Mesodermal cell (in vitro differentiated cells): ENCODE measurements at regions not wholly inside any gene's neighbourhood (a gene's known extent, or its start where the extent isn't known, plus 50 kb on each side); places are given as distances from the start of the nearest gene placed in this dataset.
"Not testable (repeated sequence)": the region's sequence is repeated elsewhere in the genome, so short reads cannot be mapped to it uniquely, and the experiment has no call there.

ENCODE experiments used
- H3K27ac ChIP-seq: 2 replicates; pipeline ENCODE4 v1.7.0; 2013; ENCODE audit warnings: mild to moderate bottlenecking, low read depth, low read length, moderate library complexity; ENCODE audit not compliant: severe bottlenecking
- H3K36me3 ChIP-seq: 2 replicates; pipeline ENCODE4 v1.7.1; 2013; ENCODE audit warnings: mild to moderate bottlenecking, low read length, moderate library complexity; ENCODE audit not compliant: control insufficient read depth, insufficient read depth
- H3K4me1 ChIP-seq: one replicate; pipeline ENCODE4 v1.7.1; 2013; ENCODE audit warnings: mild to moderate bottlenecking, low read length; ENCODE audit not compliant: insufficient read depth, control insufficient read depth, poor library complexity, severe bottlenecking
- H3K4me3 ChIP-seq: 2 replicates; pipeline ENCODE4 v1.7.0; 2013; ENCODE audit warnings: low read length, control low read depth, mild to moderate bottlenecking; ENCODE audit not compliant: insufficient read depth, poor library complexity, severe bottlenecking; ENCODE audit errors: extremely low read depth
- H3K9me3 ChIP-seq: 2 replicates; pipeline ENCODE4 v1.7.1; 2013; ENCODE audit warnings: mild to moderate bottlenecking, low read length, moderate library complexity; ENCODE audit not compliant: control insufficient read depth
- WGBS, 2 experiments: methylation state at CpG; one replicate each; pipeline ENCODE4 v1.1.5; 2013; ENCODE audit warnings: missing lambda C conversion rate in 2 of 2; ENCODE audit not compliant: insufficient coverage in 2 of 2; 5-methylcytosine and 5-hydroxymethylcytosine counted together

DNA sequence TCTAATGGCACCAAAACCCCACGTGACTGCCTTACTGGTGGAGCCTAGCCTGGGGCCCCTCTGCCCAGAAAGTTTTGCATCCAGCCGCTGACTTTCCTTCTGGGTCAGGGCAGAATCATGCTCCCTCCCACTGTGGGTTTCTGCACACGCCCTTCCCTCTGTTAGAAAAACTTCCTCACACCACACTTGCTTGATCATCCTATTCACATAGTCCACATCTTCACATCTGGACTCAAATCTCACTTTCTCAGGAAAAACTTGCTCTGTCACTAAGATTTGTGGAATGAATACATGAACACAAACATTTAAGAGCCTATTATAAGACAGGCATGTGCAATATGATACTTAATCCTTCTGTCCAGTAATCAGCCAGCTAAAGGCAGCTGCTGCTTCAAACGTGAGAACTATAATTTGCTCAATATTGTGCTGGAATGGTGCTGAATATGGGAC is 274.7 kb downstream of the RND3 start:
- WGBS, 2 experiments, result 75 to 77% methylated on average over 2 to 3 of the region's 4 CpGs
- Histone ChIP-seq H3K4me3 (no peak overlapping the region), H3K9me3 (no peaks in the 10 kb centered on the region), H3K27ac (no peak overlapping the region), H3K36me3 (no peaks in the 10 kb centered on the region), H3K4me1 (no peaks in the 10 kb centered on the region)

- Histone ChIP-seq H3K27ac (no peak overlapping the region), H3K9me3 (no peaks in the 10 kb centered on the region), H3K4me3 (no peak overlapping the region), H3K36me3 (no peaks in the 10 kb centered on the region), H3K4me1 (no peaks in the 10 kb centered on the region)
Observed at GRCh38 chr2:150211164-150211631, 276.3 kb downstream of the RND3 start.

- H3K27ac ChIP-seq, result no peak overlapping the region
- H3K4me1 ChIP-seq, result no peaks in the 10 kb centered on the region
- no peak overlapping the region for H3K4me3 ChIP-seq
- H3K36me3 ChIP-seq, result no peaks in the 10 kb centered on the region
- H3K9me3 ChIP-seq, result no peaks in the 10 kb centered on the region
- no CpG with 5 or more reads among the region's 2 CpGs for WGBS, 2 experiments
Observed at GRCh38 chr2:150209746-150210145, 277.7 kb downstream of the RND3 start.

DNA sequence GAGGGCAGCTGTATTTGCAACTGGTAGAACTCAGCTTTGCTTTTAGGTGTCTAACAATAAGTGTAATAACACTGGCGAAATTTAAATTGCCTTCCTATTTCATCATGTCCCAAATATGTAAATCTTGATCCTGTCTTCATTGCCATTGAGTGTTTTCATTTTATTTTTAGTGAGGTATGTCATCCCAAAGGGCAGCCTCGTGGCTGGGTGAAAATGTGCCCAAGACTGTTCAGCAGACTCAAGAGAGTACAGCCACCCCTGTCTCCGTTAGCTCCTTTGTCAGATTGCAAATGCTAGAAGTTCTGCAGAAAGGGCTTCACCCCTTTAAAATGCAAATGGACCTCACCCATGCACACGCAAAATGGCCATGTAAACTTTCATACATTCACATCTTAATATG is 278.8 kb downstream of the RND3 start:
- Histone ChIP-seq H3K9me3 (no peaks in the 10 kb centered on the region), H3K4me3 (no peak overlapping the region), H3K36me3 (no peaks in the 10 kb centered on the region), H3K4me1 (no peaks in the 10 kb centered on the region), H3K27ac (no peak overlapping the region)
- 71 to 84% methylated on average over 2 of the region's 4 CpGs for WGBS, 2 experiments

- Histone ChIP-seq H3K4me3 (no peak overlapping the region), H3K4me1 (no peaks in the 10 kb centered on the region), H3K27ac (no peak overlapping the region), H3K36me3 (no peaks in the 10 kb centered on the region), H3K9me3 (no peaks in the 10 kb centered on the region)
- WGBS, 2 experiments, result 100% methylated on average over 1 of the region's 3 CpGs; no CpG with 5 or more reads in 1 of the 2 experiments
Observed at GRCh38 chr2:150207979-150208378, 279.5 kb downstream of the RND3 start.

DNA sequence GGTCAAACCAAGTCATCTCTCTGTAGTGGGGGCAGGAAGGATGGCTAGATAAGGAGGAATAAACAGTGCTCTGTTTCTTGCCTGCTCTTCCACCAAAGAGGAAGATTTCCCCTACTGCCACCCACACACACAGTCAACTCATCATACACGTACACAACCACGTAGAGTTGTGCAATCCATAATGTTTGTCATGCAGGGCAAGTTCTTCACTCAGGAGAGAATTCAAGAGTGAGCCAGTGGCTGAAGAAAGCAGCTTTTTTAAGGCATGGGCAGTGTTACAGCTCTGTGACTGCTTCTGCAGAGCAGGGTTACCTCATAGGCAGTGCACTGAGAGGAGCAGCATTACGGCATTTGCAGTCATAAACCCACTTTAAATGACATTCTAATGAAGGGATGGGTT is 283.0 kb downstream of the RND3 start:
- H3K9me3 ChIP-seq, result peaks cover 3% of the 10 kb centered on the region
- 100% methylated on average over 1 of the region's 3 CpGs; no CpG with 5 or more reads in 1 of the 2 experiments for WGBS, 2 experiments
- no peaks in the 10 kb centered on the region for H3K36me3 ChIP-seq
- no peaks in the 10 kb centered on the region for H3K4me1 ChIP-seq
- H3K27ac ChIP-seq, result no peak overlapping the region
- H3K4me3 ChIP-seq, result no peak overlapping the region

DNA sequence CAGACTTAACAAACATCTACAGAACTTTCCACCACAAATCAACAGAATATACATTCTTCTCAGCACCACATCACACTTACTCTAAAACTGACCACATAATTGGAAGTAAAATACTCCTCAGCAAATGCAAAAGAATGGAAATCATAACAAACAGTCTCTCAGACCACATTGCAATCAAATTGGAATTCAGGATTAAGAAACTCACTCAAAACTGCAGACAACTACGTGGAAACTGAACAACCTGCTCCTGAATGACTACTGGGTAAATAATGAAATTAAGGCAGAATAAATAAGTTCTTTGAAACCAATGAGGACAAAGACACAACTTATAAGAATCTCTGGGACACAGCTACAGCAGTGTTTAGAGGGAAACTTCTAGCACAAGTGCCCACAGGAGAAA is 292.7 kb downstream of the RND3 start:
- not testable (repeated sequence) for H3K9me3 ChIP-seq, H3K27ac ChIP-seq, H3K4me3 ChIP-seq, H3K4me1 ChIP-seq, H3K36me3 ChIP-seq
- no CpG with 5 or more reads among the region's 1 CpG for WGBS, 2 experiments

GRCh38 chr2:150192701-150193100 is 294.8 kb downstream of the RND3 start:
- Histone ChIP-seq H3K4me3 (no peak overlapping the region), H3K9me3 (no peaks in the 10 kb centered on the region), H3K36me3 (no peaks in the 10 kb centered on the region), H3K27ac (no peak overlapping the region), H3K4me1 (no peaks in the 10 kb centered on the region)
- WGBS, 2 experiments, result 94 to 100% methylated on average over 1 to 6 of the region's 6 CpGs

DNA sequence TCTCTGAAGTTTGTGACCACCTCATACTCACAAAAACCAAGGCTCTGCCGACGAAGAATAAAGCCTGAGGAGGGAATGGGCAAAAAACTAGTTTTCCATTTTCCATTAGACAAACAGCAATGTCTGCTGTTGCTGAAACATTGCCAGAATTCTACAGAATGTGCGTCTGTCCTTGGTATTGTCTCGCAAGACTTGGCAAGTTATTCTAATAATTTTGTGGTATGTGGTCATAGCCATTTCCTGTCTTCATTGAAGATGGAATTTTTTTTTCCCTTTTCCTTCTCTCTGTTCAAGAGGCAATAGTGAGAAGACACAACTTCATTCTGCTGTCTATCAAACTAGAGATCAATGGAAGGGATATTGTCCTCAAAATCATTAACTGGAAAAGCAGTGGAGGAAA is 296.1 kb downstream of the RND3 start:
- Histone ChIP-seq H3K27ac (no peak overlapping the region), H3K4me3 (no peak overlapping the region), H3K9me3 (no peaks in the 10 kb centered on the region), H3K36me3 (no peaks in the 10 kb centered on the region), H3K4me1 (no peaks in the 10 kb centered on the region)
- WGBS, 2 experiments, result 80 to 88% methylated on average over 2 to 3 of the region's 4 CpGs

- no peak overlapping the region for H3K27ac ChIP-seq
- H3K4me1 ChIP-seq, result no peaks in the 10 kb centered on the region
- WGBS, 2 experiments, result 91% methylated on average over 1 of the region's 1 CpG; no CpG with 5 or more reads in 1 of the 2 experiments
- H3K36me3 ChIP-seq, result no peaks in the 10 kb centered on the region
- H3K4me3 ChIP-seq, result no peak overlapping the region
- H3K9me3 ChIP-seq, result no peaks in the 10 kb centered on the region
Observed at GRCh38 chr2:150190546-150190945, 296.9 kb downstream of the RND3 start.

GRCh38 chr2:150188800-150189199 is 298.7 kb downstream of the RND3 start:
- WGBS, 2 experiments, result no CpG with 5 or more reads among the region's 2 CpGs
- no peaks in the 10 kb centered on the region for H3K9me3 ChIP-seq
- H3K36me3 ChIP-seq, result no peaks in the 10 kb centered on the region
- H3K4me1 ChIP-seq, result no peaks in the 10 kb centered on the region
- H3K27ac ChIP-seq, result no peak overlapping the region
- no peak overlapping the region for H3K4me3 ChIP-seq
